Small intestine (tissue), 7 donors: ENCODE measurements at regions not wholly inside any gene's neighbourhood (a gene's known extent, or its start where the extent isn't known, plus 50 kb on each side); places are given as distances from the start of the nearest gene placed in this dataset.

Experiments
- DNase-seq, 2 donors: peaks; one replicate each; pipeline versions ENCODE4 v3.0.0 to v3.0.0-alpha.2; 2013
- FAIRE-seq: peaks from 2 replicates; lab custom pipeline; 2012; peaks lifted over from hg19 to GRCh38; lab: Jason Lieb, UNC
- H3K27ac ChIP-seq, 3 donors: one replicate each; pipeline ENCODE4 v1.5.1; 2013; ENCODE audit warnings: low read length in 2 of 3, mild to moderate bottlenecking in 2 of 3, control low read depth in 1 of 3, inconsistent platforms in 1 of 3, low read depth in 1 of 3, moderate library complexity in 1 of 3
- H3K27me3 ChIP-seq, 3 donors: one replicate each; pipeline ENCODE4 v1.6.1; 2013; ENCODE audit warnings: low read length in 3 of 3, inconsistent platforms in 1 of 3; ENCODE audit not compliant: control insufficient read depth in 3 of 3, insufficient read depth in 3 of 3
- H3K36me3 ChIP-seq, 3 donors: one replicate each; pipeline ENCODE4 v1.6.1; 2013; ENCODE audit warnings: low read length in 3 of 3, inconsistent platforms in 1 of 3, low read depth in 1 of 3, mild to moderate bottlenecking in 1 of 3, moderate library complexity in 1 of 3; ENCODE audit not compliant: control insufficient read depth in 3 of 3, insufficient read depth in 2 of 3
- H3K4me1 ChIP-seq, 3 donors: one replicate each; pipeline ENCODE4 v1.6.1; 2013; ENCODE audit warnings: low read length in 2 of 3, inconsistent platforms in 1 of 3, low read depth in 1 of 3, mild to moderate bottlenecking in 1 of 3, moderate library complexity in 1 of 3; ENCODE audit not compliant: control insufficient read depth in 3 of 3, insufficient read depth in 2 of 3
- H3K4me3 ChIP-seq, 3 donors: one replicate each; pipeline ENCODE4 v1.5.1; 2013; ENCODE audit warnings: low read length in 3 of 3, control low read depth in 1 of 3, inconsistent platforms in 1 of 3, low read depth in 1 of 3, mild to moderate bottlenecking in 1 of 3, moderate library complexity in 1 of 3
- H3K9me3 ChIP-seq, 2 donors: one replicate each; pipeline ENCODE4 v1.6.1; 2013; ENCODE audit warnings: low read depth in 1 of 2, low read length in 1 of 2; ENCODE audit not compliant: control insufficient read depth in 2 of 2, insufficient read depth in 1 of 2
- WGBS, 3 donors: extraction: QIAGEN DNeasy Blood & Tissue Kit; methylation state at CpG; one replicate each; pipeline ENCODE4 v1.1.7; 2013; 5-methylcytosine and 5-hydroxymethylcytosine counted together
- donor health status: healthy with polysubstance abuse.
- donor health status: control.
- donor health status: control.
- donor health status: Bipolar disorder and iron deficiency.
- donor health status: healthy.

- WGBS, 3 donors: 47 to 54% (median 49%) methylated on average over 15 of the region's 15 CpGs
- Histone ChIP-seq H3K36me3 (peaks cover 9 to 42% (median 17%) of the 10 kb centered on the region in 3 donors), H3K9me3 (no peaks in the 10 kb centered on the region), H3K4me1 (peaks cover 0 to 37% (median 4%) of the 10 kb centered on the region in 3 donors), H3K4me3 (no peak overlapping the region), H3K27me3 (no peaks in the 10 kb centered on the region), H3K27ac (peak overlapping the region in 2 of 3 donors; percentile 42 to 67)
- DNase-seq (peak; percentile 32 to 87), FAIRE-seq (no peak)
Observed at GRCh38 chr20:19964289-19965265, 52.6 kb upstream of the NAA20 start.

- no peak overlapping the region for H3K27ac ChIP-seq
- no peak overlapping the region for H3K4me3 ChIP-seq
- WGBS, 3 donors: 10 to 65% (median 27%) methylated on average over 1 of the region's 1 CpG
- peaks cover 4 to 38% (median 4%) of the 10 kb centered on the region in 3 donors for H3K36me3 ChIP-seq
- FAIRE-seq (no peak), DNase-seq (no peak)
- H3K9me3 ChIP-seq: no peaks in the 10 kb centered on the region
- no peaks in the 10 kb centered on the region for H3K27me3 ChIP-seq
- H3K4me1 ChIP-seq: peaks cover 0 to 37% (median 4%) of the 10 kb centered on the region in 3 donors
Observed at GRCh38 chr20:19966840-19967239, 50.3 kb upstream of the NAA20 start.
